GM12878 (cell line): ENCODE measurements at regions not wholly inside any gene's neighbourhood (a gene's known extent, or its start where the extent isn't known, plus 50 kb on each side); places are given as distances from the start of the nearest gene placed in this dataset.
"Not testable (repeated sequence)": the region's sequence is repeated elsewhere in the genome, so short reads cannot be mapped to it uniquely, and the experiment has no call there.

Experiments
- ATAC-seq: fragments of 200-7000 bp; cut with Tn5 transposase; 3 replicates; pipeline ENCODE4 v1.9.1; 2020; ENCODE audit warnings: mild to moderate bottlenecking, moderate library complexity
- BruUV-seq: library from RNA; stranded (reverse); fragments of 400-500 nt; replicated peaks from 2 replicates; lab custom pipeline; 2021; lab: Mats Ljungman, UMichigan
- CTCF ChIA-PET: fragments of 300-600 bp; sonication (Branson Sonifier 250); formaldehyde crosslinking; extraction: SDS; loops from one replicate; lab custom pipeline; 2021; ENCODE audit warnings: inconsistent platforms; lab: Yijun Ruan, JAX
- POLR2A ChIA-PET: fragments of 350-600 bp; formaldehyde crosslinking; extraction: SDS; loops from one replicate; lab custom pipeline; 2021; ENCODE audit warnings: inconsistent platforms; lab: Charles Lee
- RAD21 ChIA-PET: fragments of 300-600 bp; sonication (Branson Sonifier 250); formaldehyde crosslinking; loops from one replicate; lab custom pipeline; 2023; ENCODE audit warnings: antibody characterized with exemption; ENCODE audit not compliant: unreplicated experiment; lab: Charles Lee
- SMC1A ChIA-PET: fragments of 300-600 bp; sonication (Branson Sonifier 250); formaldehyde crosslinking; loops from one replicate; lab custom pipeline; 2023; ENCODE audit not compliant: unreplicated experiment, uncharacterized antibody; lab: Charles Lee
- DNase-seq: peaks from one replicate; pipeline ENCODE4 v3.0.0-alpha.2; 2011; ENCODE audit warnings: low read depth, low spot score
- FAIRE-seq: peaks from 3 replicates; lab custom pipeline; 2011; peaks lifted over from hg19 to GRCh38; lab: Jason Lieb, UNC
- H2AFZ ChIP-seq: 2 replicates; pipeline ENCODE4 v1.6.0; 2011; ENCODE audit warnings: low read depth, low read length, control low read depth; ENCODE audit not compliant: control insufficient read depth
- H3K27ac ChIP-seq: 2 replicates; pipeline ENCODE4 v1.5.1; 2011; ENCODE audit warnings: control low read depth; ENCODE audit not compliant: control insufficient read depth, insufficient read depth
- H3K27me3 ChIP-seq, 2 experiments: replicated peaks in 1 of 2; 2 replicates each; pipeline versions ENCODE4 v1.6.0 to v1.6.1; 2011; ENCODE audit warnings: low read length in 1 of 2; ENCODE audit not compliant: control insufficient read depth in 2 of 2, insufficient read depth in 2 of 2
- H3K36me3 ChIP-seq, 2 experiments: 2 replicates each; pipeline ENCODE4 v1.5.1; 2011; ENCODE audit warnings: low read length in 1 of 2; ENCODE audit not compliant: control insufficient read depth in 2 of 2, insufficient read depth in 2 of 2
- H3K4me1 ChIP-seq: 2 replicates; pipeline ENCODE4 v1.6.1; 2011; ENCODE audit warnings: mild to moderate bottlenecking, low read length, moderate library complexity, mixed read lengths; ENCODE audit not compliant: control insufficient read depth, insufficient read depth
- H3K4me2 ChIP-seq: 2 replicates; pipeline ENCODE4 v1.6.0; 2011; ENCODE audit warnings: control low read depth; ENCODE audit not compliant: control insufficient read depth, insufficient read depth
- H3K4me3 ChIP-seq: fragments of 200-600 bp; sonication (generic); 2 replicates; pipeline ENCODE4 v1.5.1; 2016
- H3K79me2 ChIP-seq: 2 replicates; pipeline ENCODE4 v1.6.0; 2011; ENCODE audit warnings: low read length; ENCODE audit not compliant: control insufficient read depth, insufficient read depth
- H3K9ac ChIP-seq: 2 replicates; pipeline ENCODE4 v1.8.0; 2011; ENCODE audit warnings: low read length, control low read depth, mixed read lengths; ENCODE audit not compliant: control insufficient read depth, insufficient read depth
- H3K9me3 ChIP-seq: replicated peaks from 3 replicates; pipeline ENCODE4 v1.5.1; 2011; ENCODE audit warnings: mild to moderate bottlenecking, low read length; ENCODE audit not compliant: control insufficient read depth, insufficient read depth
- H4K20me1 ChIP-seq: 2 replicates; pipeline ENCODE4 v1.6.0; 2011; ENCODE audit not compliant: control insufficient read depth, insufficient read depth
- EGR1 ChIP-seq, 2 experiments: IDR thresholded peaks; 1 replicate in 1 of 2; 2 replicates in 1 of 2; pipeline ENCODE4 v1.6.1; 2011 to 2012; ENCODE audit warnings: low read depth in 2 of 2, low read length in 2 of 2, borderline replicate concordance in 1 of 2, mild to moderate bottlenecking in 1 of 2, moderate library complexity in 1 of 2
- MEF2B ChIP-seq: fragments of 450-650 bp; IDR thresholded peaks from 2 replicates; pipeline ENCODE4 v1.6.1; 2018; ENCODE audit warnings: mild to moderate bottlenecking, moderate library complexity; ENCODE audit not compliant: partially characterized antibody, poor library complexity, severe bottlenecking
- WGBS: methylation state at CpG from one replicate; pipeline ENCODE4 v1.1.6; 2016; ENCODE audit warnings: low lambda C conversion rate; ENCODE audit not compliant: insufficient replicate concordance, insufficient coverage; ENCODE audit errors: missing lambda C conversion rate; 5-methylcytosine and 5-hydroxymethylcytosine counted together
- in situ Hi-C: fragments of 300-500 bp; cut with MboI; formaldehyde crosslinking; loops from 9 replicates; pipeline ENCODE4 v1.14.3; 2018; ENCODE audit warnings: mixed read lengths
- intact Hi-C: fragments of 100-400 bp; cut with micrococcal nuclease; formaldehyde crosslinking; loops from one replicate; pipeline ENCODE4 v1.14.2; 2022; ENCODE audit not compliant: unreplicated experiment
- TF ChIP-seq, protein P1 (sequence below): IDR thresholded peaks from 2 replicates; pipeline ENCODE4 v1.6.1; 2011; ENCODE audit warnings: borderline replicate concordance, low read depth, mild to moderate bottlenecking, moderate library complexity, low read length; ENCODE audit not compliant: insufficient read depth, poor library complexity, severe bottlenecking
- TF ChIP-seq, protein P2 (sequence below): IDR thresholded peaks from 2 replicates; pipeline ENCODE4 v1.6.1; 2012; ENCODE audit warnings: low read depth, low read length, improper control_type of control experiment

DNA sequence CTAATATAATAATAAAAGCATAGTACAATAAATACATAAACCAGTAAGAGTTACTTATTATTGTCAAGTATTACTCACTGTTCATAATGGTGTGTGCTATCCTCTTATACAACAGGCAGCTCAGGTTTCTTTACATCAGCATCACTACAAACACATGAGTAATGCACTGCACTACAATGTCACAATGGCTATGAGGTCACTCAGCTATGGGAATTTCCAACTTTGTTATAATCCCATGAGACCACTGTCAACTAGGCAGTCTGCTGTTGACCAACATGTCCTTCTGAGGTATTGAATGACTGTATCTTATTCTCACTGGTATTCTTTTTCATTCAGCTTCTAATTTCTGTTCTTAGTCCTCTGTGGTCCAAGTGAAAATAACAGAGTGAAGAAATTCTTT, 250.4 kb upstream of the DSEL start:
- H3K36me3 ChIP-seq = no peaks in the 10 kb centered on the region
- ATAC-seq (peak; percentile 83), DNase-seq (peak; percentile 5), FAIRE-seq (no peak)
- H3K79me2 ChIP-seq = no peaks in the 10 kb centered on the region
- in situ Hi-C loops = no loop called here
- no peak overlapping the region for H2AFZ ChIP-seq
- H3K4me2 ChIP-seq = no peak overlapping the region
- TF ChIP-seq, protein P1, sequence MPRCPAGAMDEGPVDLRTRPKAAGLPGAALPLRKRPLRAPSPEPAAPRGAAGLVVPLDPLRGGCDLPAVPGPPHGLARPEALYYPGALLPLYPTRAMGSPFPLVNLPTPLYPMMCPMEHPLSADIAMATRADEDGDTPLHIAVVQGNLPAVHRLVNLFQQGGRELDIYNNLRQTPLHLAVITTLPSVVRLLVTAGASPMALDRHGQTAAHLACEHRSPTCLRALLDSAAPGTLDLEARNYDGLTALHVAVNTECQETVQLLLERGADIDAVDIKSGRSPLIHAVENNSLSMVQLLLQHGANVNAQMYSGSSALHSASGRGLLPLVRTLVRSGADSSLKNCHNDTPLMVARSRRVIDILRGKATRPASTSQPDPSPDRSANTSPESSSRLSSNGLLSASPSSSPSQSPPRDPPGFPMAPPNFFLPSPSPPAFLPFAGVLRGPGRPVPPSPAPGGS = peak; percentile 87
- TF ChIP-seq, protein P2, sequence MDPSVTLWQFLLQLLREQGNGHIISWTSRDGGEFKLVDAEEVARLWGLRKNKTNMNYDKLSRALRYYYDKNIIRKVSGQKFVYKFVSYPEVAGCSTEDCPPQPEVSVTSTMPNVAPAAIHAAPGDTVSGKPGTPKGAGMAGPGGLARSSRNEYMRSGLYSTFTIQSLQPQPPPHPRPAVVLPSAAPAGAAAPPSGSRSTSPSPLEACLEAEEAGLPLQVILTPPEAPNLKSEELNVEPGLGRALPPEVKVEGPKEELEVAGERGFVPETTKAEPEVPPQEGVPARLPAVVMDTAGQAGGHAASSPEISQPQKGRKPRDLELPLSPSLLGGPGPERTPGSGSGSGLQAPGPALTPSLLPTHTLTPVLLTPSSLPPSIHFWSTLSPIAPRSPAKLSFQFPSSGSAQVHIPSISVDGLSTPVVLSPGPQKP = no peak
- peak; percentile 30 for TF ChIP-seq MEF2B
- no peak for TF ChIP-seq EGR1 (IDR thresholded peaks at IDR 0.05; ENCODE audit: borderline replicate concordance in 1 of 2, low read depth in 2 of 2, low read length in 2 of 2)
- H3K9me3 ChIP-seq = no peaks in the 10 kb centered on the region
- POLR2A ChIA-PET = no interaction called here
- SMC1A ChIA-PET = no interaction called here
- CTCF ChIA-PET = no interaction called here
- no TSS peak for BruUV-seq
- intact Hi-C loops = no loop called here
- H3K9ac ChIP-seq = no peak overlapping the region
- RAD21 ChIA-PET = no interaction called here
- no peaks in the 10 kb centered on the region for H3K4me1 ChIP-seq
- H4K20me1 ChIP-seq = no peaks in the 10 kb centered on the region
- no peaks in the 10 kb centered on the region for H3K27me3 ChIP-seq
- no peak overlapping the region for H3K4me3 ChIP-seq
- no peak overlapping the region for H3K27ac ChIP-seq

DNA sequence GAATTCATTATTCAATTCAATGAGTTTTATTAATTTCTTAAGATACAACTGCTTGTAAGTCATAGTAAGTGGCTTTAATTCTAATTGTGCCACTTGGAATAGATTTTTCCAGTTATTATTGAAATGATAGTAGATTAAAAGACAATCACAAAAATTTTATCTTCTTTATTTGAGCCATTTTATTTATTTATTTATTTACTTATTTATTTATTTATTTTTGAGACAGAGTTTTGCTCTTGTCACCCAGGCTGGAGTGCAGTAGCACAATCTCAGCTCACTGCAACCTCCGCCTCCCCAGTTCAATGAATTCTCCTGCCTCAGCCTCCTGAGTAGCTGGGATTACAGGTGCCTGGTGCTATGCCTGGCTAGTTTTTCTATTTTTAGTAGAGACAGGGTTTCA, 235.7 kb upstream of the DSEL start:
- CTCF ChIA-PET, SMC1A ChIA-PET, H4K20me1 ChIP-seq, H3K9me3 ChIP-seq, ATAC-seq, POLR2A ChIA-PET, H3K4me2 ChIP-seq, BruUV-seq, H3K36me3 ChIP-seq, H3K27ac ChIP-seq, FAIRE-seq, DNase-seq, RAD21 ChIA-PET, H3K4me1 ChIP-seq, H3K79me2 ChIP-seq, H3K27me3 ChIP-seq, intact Hi-C loops, in situ Hi-C loops, H3K9ac ChIP-seq, H3K4me3 ChIP-seq, H2AFZ ChIP-seq: not testable (repeated sequence)
- WGBS = 42% methylated on average over 1 of the region's 1 CpG
